Endodermal cell (in vitro differentiated cells): ENCODE measurements at regions not wholly inside any gene's neighbourhood (a gene's known extent, or its start where the extent isn't known, plus 50 kb on each side); places are given as distances from the start of the nearest gene placed in this dataset.
"Not testable (repeated sequence)": the region's sequence is repeated elsewhere in the genome, so short reads cannot be mapped to it uniquely, and the experiment has no call there.

ENCODE experiments used
- DNase-seq: peaks from one replicate; pipeline ENCODE4 v3.0.0-alpha.2; 2017
- H3K27ac ChIP-seq: 2 replicates; pipeline ENCODE4 v1.5.1; 2013; ENCODE audit warnings: mild to moderate bottlenecking, low read depth, low read length, moderate library complexity
- H3K27me3 ChIP-seq: 2 replicates; pipeline ENCODE4 v1.6.1; 2013; ENCODE audit warnings: mild to moderate bottlenecking, low read length, moderate library complexity; ENCODE audit not compliant: insufficient read depth, control insufficient read depth, poor library complexity, severe bottlenecking
- H3K36me3 ChIP-seq: 2 replicates; pipeline ENCODE4 v1.7.0; 2013; ENCODE audit warnings: mild to moderate bottlenecking, low read length, moderate library complexity; ENCODE audit not compliant: control insufficient read depth, insufficient read depth
- H3K4me1 ChIP-seq: one replicate; pipeline ENCODE4 v1.7.0; 2013; ENCODE audit warnings: low read length; ENCODE audit not compliant: control insufficient read depth, insufficient read depth
- H3K4me3 ChIP-seq: 2 replicates; pipeline ENCODE4 v1.5.1; 2013; ENCODE audit warnings: mild to moderate bottlenecking, low read length, moderate library complexity
- H3K9ac ChIP-seq: 2 replicates; pipeline ENCODE4 v1.6.1; 2013; ENCODE audit warnings: mild to moderate bottlenecking, low read length, moderate library complexity; ENCODE audit not compliant: poor library complexity, severe bottlenecking; ENCODE audit errors: extremely low read depth
- H3K9me3 ChIP-seq: 2 replicates; pipeline ENCODE4 v1.6.1; 2013; ENCODE audit warnings: mild to moderate bottlenecking, low read length, moderate library complexity; ENCODE audit not compliant: control insufficient read depth
- H3K27ac Mint-ChIP-seq: 2 replicates; pipeline ENCODE4 v1.8.0; 2020; ENCODE audit warnings: mixed read lengths
- H3K27me3 Mint-ChIP-seq: 2 replicates; pipeline ENCODE4 v1.8.0; 2021; ENCODE audit warnings: mild to moderate bottlenecking, mixed read lengths; ENCODE audit not compliant: insufficient read depth
- H3K36me3 Mint-ChIP-seq: 2 replicates; pipeline ENCODE4 v1.8.0; 2020; ENCODE audit warnings: low read depth, mixed read lengths
- H3K4me1 Mint-ChIP-seq: 2 replicates; pipeline ENCODE4 v1.8.0; 2020; ENCODE audit warnings: mixed read lengths
- H3K4me3 Mint-ChIP-seq: 2 replicates; pipeline ENCODE4 v1.8.0; 2020; ENCODE audit warnings: mild to moderate bottlenecking, moderate library complexity, mixed read lengths
- H3K9me3 Mint-ChIP-seq: 2 replicates; pipeline ENCODE4 v1.8.0; 2020; ENCODE audit warnings: mild to moderate bottlenecking, mixed read lengths
- WGBS, 2 experiments: methylation state at CpG; one replicate each; pipeline versions ENCODE4 v1.1.5 to v1.1.7; 2013; ENCODE audit warnings: missing lambda C conversion rate in 2 of 2, mixed read lengths in 1 of 2; ENCODE audit not compliant: insufficient coverage in 1 of 2, insufficient read length in 1 of 2; 5-methylcytosine and 5-hydroxymethylcytosine counted together
- TF ChIP-seq, protein P1 (sequence below): fragments of 200-600 bp; sonication (generic); conservative IDR thresholded peaks from 2 replicates; pipeline ENCODE4 v1.5.0; 2021; ENCODE audit warnings: antibody characterized with exemption, mild to moderate bottlenecking

DNA sequence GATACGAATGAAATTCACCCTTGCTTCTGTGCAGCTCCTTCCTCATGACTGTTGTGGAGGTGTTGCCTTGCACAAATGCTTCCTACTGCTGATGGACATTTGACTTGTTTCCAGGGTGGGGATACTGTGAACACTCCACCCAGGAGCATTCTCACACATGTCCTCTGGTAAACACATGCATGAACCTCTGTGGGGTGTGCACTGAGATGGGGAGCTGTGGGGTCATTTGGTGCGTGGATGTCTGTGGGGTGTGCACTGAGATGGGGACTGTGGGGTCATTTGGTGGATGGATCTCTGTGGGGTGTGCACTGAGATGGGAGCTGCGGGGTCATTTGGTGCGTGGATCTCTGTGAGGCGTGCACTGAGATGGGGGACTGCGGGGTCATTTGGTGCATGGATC is 72.9 kb upstream of the IRX4 start:
- TF ChIP-seq, protein P1, sequence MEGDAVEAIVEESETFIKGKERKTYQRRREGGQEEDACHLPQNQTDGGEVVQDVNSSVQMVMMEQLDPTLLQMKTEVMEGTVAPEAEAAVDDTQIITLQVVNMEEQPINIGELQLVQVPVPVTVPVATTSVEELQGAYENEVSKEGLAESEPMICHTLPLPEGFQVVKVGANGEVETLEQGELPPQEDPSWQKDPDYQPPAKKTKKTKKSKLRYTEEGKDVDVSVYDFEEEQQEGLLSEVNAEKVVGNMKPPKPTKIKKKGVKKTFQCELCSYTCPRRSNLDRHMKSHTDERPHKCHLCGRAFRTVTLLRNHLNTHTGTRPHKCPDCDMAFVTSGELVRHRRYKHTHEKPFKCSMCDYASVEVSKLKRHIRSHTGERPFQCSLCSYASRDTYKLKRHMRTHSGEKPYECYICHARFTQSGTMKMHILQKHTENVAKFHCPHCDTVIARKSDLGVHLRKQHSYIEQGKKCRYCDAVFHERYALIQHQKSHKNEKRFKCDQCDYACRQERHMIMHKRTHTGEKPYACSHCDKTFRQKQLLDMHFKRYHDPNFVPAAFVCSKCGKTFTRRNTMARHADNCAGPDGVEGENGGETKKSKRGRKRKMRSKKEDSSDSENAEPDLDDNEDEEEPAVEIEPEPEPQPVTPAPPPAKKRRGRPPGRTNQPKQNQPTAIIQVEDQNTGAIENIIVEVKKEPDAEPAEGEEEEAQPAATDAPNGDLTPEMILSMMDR, result no peak
- WGBS, 2 experiments, result 95 to 100% methylated on average over 1 to 6 of the region's 6 CpGs
- Mint-ChIP-seq H3K36me3 (no peaks in the 10 kb centered on the region), H3K27ac (no peak overlapping the region), H3K4me3 (no peak overlapping the region), H3K4me1 (peaks cover 3% of the 10 kb centered on the region), H3K9me3 (peaks cover 2% of the 10 kb centered on the region), H3K27me3 (peaks cover 2% of the 10 kb centered on the region)
- no peak overlapping the region for H3K27ac ChIP-seq
- no peaks in the 10 kb centered on the region for H3K27me3 ChIP-seq
- no peak overlapping the region for H3K9ac ChIP-seq
- H3K36me3 ChIP-seq, result no peaks in the 10 kb centered on the region
- H3K4me3 ChIP-seq, result no peak overlapping the region
- H3K4me1 ChIP-seq, result peaks cover 4% of the 10 kb centered on the region
- no peaks in the 10 kb centered on the region for H3K9me3 ChIP-seq
- no peak for DNase-seq

DNA sequence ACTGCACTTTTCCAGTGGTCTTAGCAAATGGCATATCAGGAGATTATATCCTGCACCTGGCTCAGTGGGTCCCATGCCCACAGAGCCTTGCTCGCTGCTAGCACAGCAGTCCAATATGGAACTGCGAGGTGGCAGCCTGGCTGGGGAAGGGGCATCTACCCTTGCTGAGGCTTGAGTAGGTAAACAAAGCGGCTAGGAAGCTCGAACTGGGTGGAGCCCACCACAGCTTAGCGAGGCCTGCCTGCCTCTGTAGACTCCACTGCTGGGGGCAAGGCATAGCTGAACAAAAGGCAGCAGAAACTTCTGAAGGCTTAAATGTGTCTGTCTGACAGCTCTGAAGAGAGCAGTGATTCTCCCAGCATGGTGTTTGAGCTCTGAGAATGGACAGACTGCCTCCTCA is 71.0 kb upstream of the IRX4 start:
- H3K4me1 Mint-ChIP-seq, H3K4me3 ChIP-seq, H3K27ac ChIP-seq, H3K9ac ChIP-seq, H3K4me1 ChIP-seq, H3K9me3 Mint-ChIP-seq, H3K36me3 ChIP-seq, H3K36me3 Mint-ChIP-seq, H3K27me3 ChIP-seq, H3K4me3 Mint-ChIP-seq, H3K27me3 Mint-ChIP-seq, H3K27ac Mint-ChIP-seq, H3K9me3 ChIP-seq: not testable (repeated sequence)
- peak; percentile 51 for DNase-seq
- WGBS, 2 experiments, result 76 to 84% methylated on average over 5 of the region's 5 CpGs

DNA sequence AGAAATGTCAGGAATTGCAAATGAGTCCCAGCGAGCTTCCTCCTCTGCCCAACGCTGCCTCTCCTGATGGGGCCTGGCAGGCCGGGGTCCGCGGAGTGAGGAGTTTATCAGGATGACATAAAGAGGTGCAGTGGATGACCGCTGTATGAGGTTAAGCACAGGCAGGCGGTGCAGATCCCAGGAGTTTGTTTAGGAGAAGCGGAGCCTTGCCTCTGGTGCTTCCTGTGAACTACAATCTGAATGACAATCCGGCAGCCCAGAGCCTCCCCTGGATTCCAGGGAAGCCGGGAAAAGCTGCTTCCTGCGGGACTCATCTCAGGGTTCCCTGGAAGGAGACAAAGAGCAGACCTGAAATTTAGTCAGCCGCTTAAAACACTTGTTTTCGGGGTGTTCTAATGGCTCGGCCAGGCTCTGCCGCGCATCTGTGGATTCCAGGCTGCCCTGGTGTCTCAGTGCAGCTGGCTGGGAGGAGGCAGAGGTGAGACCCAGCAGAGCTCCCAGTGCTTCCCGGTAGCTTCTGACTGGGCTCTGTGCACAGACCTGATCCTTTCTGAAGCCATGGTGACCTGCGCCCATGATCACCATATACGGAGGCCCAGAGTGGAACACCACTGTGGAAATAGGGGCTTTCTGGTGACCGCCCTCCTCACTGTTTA is 69.8 kb upstream of the IRX4 start:
- no peak overlapping the region for H3K27ac ChIP-seq
- H3K4me1 ChIP-seq, result peaks cover 4% of the 10 kb centered on the region
- Mint-ChIP-seq H3K4me1 (peaks cover 3% of the 10 kb centered on the region), H3K9me3 (peaks cover 2% of the 10 kb centered on the region), H3K27ac (no peak overlapping the region), H3K27me3 (peaks cover 4% of the 10 kb centered on the region), H3K36me3 (no peaks in the 10 kb centered on the region), H3K4me3 (no peak overlapping the region)
- DNase-seq, result peak; percentile 88
- H3K36me3 ChIP-seq, result no peaks in the 10 kb centered on the region
- no peaks in the 10 kb centered on the region for H3K9me3 ChIP-seq
- H3K9ac ChIP-seq, result no peak overlapping the region
- TF ChIP-seq, protein P1, result peak; percentile 65
- no peaks in the 10 kb centered on the region for H3K27me3 ChIP-seq
- H3K4me3 ChIP-seq, result no peak overlapping the region
- WGBS, 2 experiments, result 24 to 40% methylated on average over 15 to 20 of the region's 20 CpGs

DNA sequence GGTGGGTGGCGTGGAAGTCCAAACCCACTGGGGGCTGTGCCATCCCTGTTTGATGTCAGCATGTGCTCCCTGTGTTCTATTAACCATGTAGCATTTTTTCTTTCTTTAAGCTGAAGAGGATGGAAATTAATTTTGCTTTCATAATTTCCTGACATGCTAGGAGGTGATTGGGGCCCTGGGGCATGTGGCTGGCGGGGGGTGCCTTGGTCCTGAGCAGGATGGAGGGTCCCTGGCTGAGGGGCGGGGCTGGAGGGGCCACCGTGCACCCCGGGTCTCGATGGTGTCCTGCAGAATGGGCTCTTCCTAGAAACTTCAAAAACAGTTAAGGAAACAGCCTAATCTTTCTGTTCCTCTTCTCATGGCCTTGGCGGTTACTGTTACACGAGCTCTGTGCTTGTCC is 69.3 kb upstream of the IRX4 start:
- Mint-ChIP-seq H3K36me3 (no peaks in the 10 kb centered on the region), H3K4me3 (no peak overlapping the region), H3K4me1 (peaks cover 3% of the 10 kb centered on the region), H3K27me3 (peaks cover 5% of the 10 kb centered on the region), H3K27ac (no peak overlapping the region), H3K9me3 (peaks cover 2% of the 10 kb centered on the region)
- no peaks in the 10 kb centered on the region for H3K27me3 ChIP-seq
- peaks cover 4% of the 10 kb centered on the region for H3K4me1 ChIP-seq
- no peaks in the 10 kb centered on the region for H3K9me3 ChIP-seq
- TF ChIP-seq, protein P1, result no peak
- no peak overlapping the region for H3K4me3 ChIP-seq
- no peaks in the 10 kb centered on the region for H3K36me3 ChIP-seq
- no peak overlapping the region for H3K27ac ChIP-seq
- no peak for DNase-seq
- H3K9ac ChIP-seq, result no peak overlapping the region
- WGBS, 2 experiments, result 75 to 77% methylated on average over 7 to 8 of the region's 8 CpGs
